ENCODE measurements at regions not wholly inside any gene's neighbourhood (a gene's known extent, or its start where the extent isn't known, plus 50 kb on each side); places are given as distances from the start of the nearest gene placed in this dataset.

DNA sequence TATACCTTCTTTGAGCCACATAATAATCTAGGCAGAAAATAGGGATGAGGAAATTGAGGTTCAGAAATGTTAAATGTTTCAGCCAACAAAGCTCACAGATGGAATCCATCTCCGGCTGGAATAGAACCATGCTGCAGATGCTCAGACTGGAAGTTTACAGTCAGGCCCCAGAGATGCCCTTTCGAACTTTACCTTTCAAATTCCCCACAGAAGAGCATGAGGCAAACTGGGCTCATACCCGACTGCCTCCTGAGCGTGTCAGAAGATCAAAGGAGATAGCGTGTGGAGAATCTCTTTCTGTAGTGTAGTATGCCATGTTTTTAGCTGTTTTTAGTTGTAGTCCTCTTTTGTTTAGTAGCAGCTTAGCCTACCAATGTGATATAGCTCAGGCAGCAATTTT lies 72.0 kb upstream of the DAP start:
- ATAC-seq (ENCODE audit: low read depth), result no peak

DNA sequence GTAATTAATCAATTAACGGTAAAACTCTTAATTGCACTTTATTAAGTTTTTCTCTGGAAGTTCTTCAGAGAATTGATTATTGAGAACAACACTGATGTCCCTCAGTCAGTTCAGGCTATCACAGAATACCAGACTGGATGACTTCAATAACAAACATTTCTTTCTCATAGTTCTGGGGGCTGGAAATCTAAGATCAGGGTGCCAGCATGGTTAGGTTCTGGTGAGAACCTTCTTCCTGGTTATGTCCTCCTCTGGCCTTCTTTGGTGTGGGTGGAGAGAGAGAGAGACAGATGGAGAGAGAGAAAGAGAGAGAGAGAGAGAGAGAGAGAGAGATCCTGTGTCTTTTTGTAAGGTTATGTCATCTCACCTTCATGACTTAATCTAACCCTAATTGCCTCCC lies 71.4 kb upstream of the DAP start:
- TF ChIP-seq, protein P1, sequence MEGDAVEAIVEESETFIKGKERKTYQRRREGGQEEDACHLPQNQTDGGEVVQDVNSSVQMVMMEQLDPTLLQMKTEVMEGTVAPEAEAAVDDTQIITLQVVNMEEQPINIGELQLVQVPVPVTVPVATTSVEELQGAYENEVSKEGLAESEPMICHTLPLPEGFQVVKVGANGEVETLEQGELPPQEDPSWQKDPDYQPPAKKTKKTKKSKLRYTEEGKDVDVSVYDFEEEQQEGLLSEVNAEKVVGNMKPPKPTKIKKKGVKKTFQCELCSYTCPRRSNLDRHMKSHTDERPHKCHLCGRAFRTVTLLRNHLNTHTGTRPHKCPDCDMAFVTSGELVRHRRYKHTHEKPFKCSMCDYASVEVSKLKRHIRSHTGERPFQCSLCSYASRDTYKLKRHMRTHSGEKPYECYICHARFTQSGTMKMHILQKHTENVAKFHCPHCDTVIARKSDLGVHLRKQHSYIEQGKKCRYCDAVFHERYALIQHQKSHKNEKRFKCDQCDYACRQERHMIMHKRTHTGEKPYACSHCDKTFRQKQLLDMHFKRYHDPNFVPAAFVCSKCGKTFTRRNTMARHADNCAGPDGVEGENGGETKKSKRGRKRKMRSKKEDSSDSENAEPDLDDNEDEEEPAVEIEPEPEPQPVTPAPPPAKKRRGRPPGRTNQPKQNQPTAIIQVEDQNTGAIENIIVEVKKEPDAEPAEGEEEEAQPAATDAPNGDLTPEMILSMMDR (IDR thresholded peaks at IDR 0.05), result no peak
- TF ChIP-seq EZH2 (IDR thresholded peaks at IDR 0.05; ENCODE audit: borderline replicate concordance, insufficient read depth, low read depth, low read length, poor library complexity, severe bottlenecking), result no peak
- Histone ChIP-seq H3K27ac (ENCODE audit: low read length in 2 of 2) (no peak overlapping the region), H3K27me3 (replicated peaks in 1 of 4; ENCODE audit: control extremely low read depth in 1 of 4, control insufficient read depth in 3 of 4, insufficient read depth in 4 of 4, low read length in 3 of 4) (no peaks in the 10 kb centered on the region), H3K79me2 (ENCODE audit: control insufficient read depth, insufficient read depth, low read length) (no peaks in the 10 kb centered on the region), H2AFZ (ENCODE audit: insufficient read depth, low read depth, low read length, poor library complexity, severe bottlenecking) (no peak overlapping the region), H3K4me1 (ENCODE audit: control insufficient read depth in 2 of 2, insufficient read depth in 2 of 2, low read length in 2 of 2) (no peaks in the 10 kb centered on the region), H3K4me3 (ENCODE audit: control extremely low read depth in 1 of 5, extremely low read depth in 1 of 5, insufficient read depth in 1 of 5, low read depth in 2 of 5, low read length in 4 of 5) (no peak overlapping the region), H3K9me3 (ENCODE audit: control extremely low read depth in 1 of 3, control insufficient read depth in 2 of 3, insufficient read depth in 1 of 3, low read length in 2 of 3) (no peaks in the 10 kb centered on the region), H3K36me3 (replicated peaks in 1 of 2; ENCODE audit: control extremely low read depth in 1 of 2, control insufficient read depth in 1 of 2, extremely low read depth in 1 of 2, insufficient read depth in 2 of 2, low read length in 1 of 2) (no peaks in the 10 kb centered on the region), H4K20me1 (ENCODE audit: control insufficient read depth, insufficient read depth, low read length, poor library complexity, severe bottlenecking) (no peaks in the 10 kb centered on the region), H3K4me2 (replicated peaks; ENCODE audit: low read depth, low read length, poor library complexity, severe bottlenecking) (no peak overlapping the region), H3K9ac (ENCODE audit: low read length) (no peak overlapping the region)
- H3K4me3 Mint-ChIP-seq, result no peak overlapping the region
- intact Hi-C loops (cut with micrococcal nuclease), result no loop called here
- H3K27me3 Mint-ChIP-seq, result peaks cover 2% of the 10 kb centered on the region
- H3K9me3 Mint-ChIP-seq (ENCODE audit: insufficient read depth), result no peaks in the 10 kb centered on the region
- CTCF ChIA-PET, result no interaction called here
- WGBS (ENCODE audit: insufficient coverage), result no CpG with 5 or more reads among the region's 1 CpG
- ATAC-seq (ENCODE audit: low read depth), result no peak
- H3K4me1 Mint-ChIP-seq, result no peaks in the 10 kb centered on the region
- POLR2A ChIA-PET, result no interaction called here
- no peak for DNase-seq
- H3K27ac Mint-ChIP-seq, result no peak overlapping the region

More for the DNA sequence above, 72.0 kb upstream of the DAP start:
- Mint-ChIP-seq H3K4me1 (no peaks in the 10 kb centered on the region), H3K4me3 (no peak overlapping the region), H3K9me3 (ENCODE audit: insufficient read depth) (no peaks in the 10 kb centered on the region), H3K27me3 (peaks cover 2% of the 10 kb centered on the region), H3K27ac (no peak overlapping the region)
- no peak overlapping the region for H3K9ac ChIP-seq (ENCODE audit: low read length)
- intact Hi-C loops (cut with micrococcal nuclease), result no loop called here
- H3K27me3 ChIP-seq (replicated peaks in 1 of 4; ENCODE audit: control extremely low read depth in 1 of 4, control insufficient read depth in 3 of 4, insufficient read depth in 4 of 4, low read length in 3 of 4), result no peaks in the 10 kb centered on the region
- H3K36me3 ChIP-seq (replicated peaks in 1 of 2; ENCODE audit: control extremely low read depth in 1 of 2, control insufficient read depth in 1 of 2, extremely low read depth in 1 of 2, insufficient read depth in 2 of 2, low read length in 1 of 2), result no peaks in the 10 kb centered on the region
- H2AFZ ChIP-seq (ENCODE audit: insufficient read depth, low read depth, low read length, poor library complexity, severe bottlenecking), result no peak overlapping the region
- no peaks in the 10 kb centered on the region for H3K79me2 ChIP-seq (ENCODE audit: control insufficient read depth, insufficient read depth, low read length)
- no peak overlapping the region for H3K27ac ChIP-seq (ENCODE audit: low read length in 2 of 2)
- H3K4me1 ChIP-seq (ENCODE audit: control insufficient read depth in 2 of 2, insufficient read depth in 2 of 2, low read length in 2 of 2), result no peaks in the 10 kb centered on the region
- no peaks in the 10 kb centered on the region for H3K9me3 ChIP-seq (ENCODE audit: control extremely low read depth in 1 of 3, control insufficient read depth in 2 of 3, insufficient read depth in 1 of 3, low read length in 2 of 3)
- POLR2A ChIA-PET, result no interaction called here
- WGBS (ENCODE audit: insufficient coverage), result 100% methylated on average over 2 of the region's 5 CpGs
- no peak overlapping the region for H3K4me3 ChIP-seq (ENCODE audit: control extremely low read depth in 1 of 5, extremely low read depth in 1 of 5, insufficient read depth in 1 of 5, low read depth in 2 of 5, low read length in 4 of 5)
- no peak overlapping the region for H3K4me2 ChIP-seq (replicated peaks; ENCODE audit: low read depth, low read length, poor library complexity, severe bottlenecking)
- CTCF ChIA-PET, result no interaction called here
- no peak for DNase-seq
- TF ChIP-seq, protein P1 (IDR thresholded peaks at IDR 0.05), result no peak
- no peaks in the 10 kb centered on the region for H4K20me1 ChIP-seq (ENCODE audit: control insufficient read depth, insufficient read depth, low read length, poor library complexity, severe bottlenecking)
